SK-N-SH (cell line): ENCODE measurements at regions not wholly inside any gene's neighbourhood (a gene's known extent, or its start where the extent isn't known, plus 50 kb on each side); places are given as distances from the start of the nearest gene placed in this dataset.

Experiments used
- CTCF ChIA-PET: fragments of 300-600, 350-600 bp; formaldehyde crosslinking; extraction: SDS; loops from one replicate; lab custom pipeline; 2021; lab: Yijun Ruan, JAX
- POLR2A ChIA-PET: fragments of 350-600 bp; sonication (Branson Sonifier 250); formaldehyde crosslinking; extraction: SDS; loops from one replicate; lab custom pipeline; 2020; ENCODE audit warnings: antibody characterized with exemption, inconsistent platforms; lab: Yijun Ruan, JAX
- DNase-seq: peaks from one replicate; pipeline ENCODE4 v3.0.0; 2012
- H2AFZ ChIP-seq: fragments of 200-600 bp; sonication (generic); 2 replicates; pipeline ENCODE4 v1.8.1; 2016; ENCODE audit warnings: antibody characterized with exemption, mild to moderate bottlenecking, low read depth
- H3F3A ChIP-seq: fragments of 200-600 bp; sonication (generic); replicated peaks from 2 replicates; pipeline ENCODE3; 2016; ENCODE audit warnings: antibody characterized with exemption, mild to moderate bottlenecking; ENCODE audit not compliant: insufficient read depth
- H3K27ac ChIP-seq, 2 experiments: fragments of 200-500 bp in 1 of 2; fragments of 200-600 bp in 1 of 2; sonication (Bioruptor generic) in 1 of 2; sonication (generic), shearing (Covaris generic) in 1 of 2; 2 replicates each; pipeline versions ENCODE4 v1.5.1 to v1.6.1; 2014 to 2016; ENCODE audit warnings: low read depth in 2 of 2, inconsistent platforms in 1 of 2, low read length in 1 of 2, mild to moderate bottlenecking in 1 of 2, mixed read lengths in 1 of 2
- H3K27me3 ChIP-seq: fragments of 200-600 bp; sonication (generic), shearing (Covaris generic); 2 replicates; pipeline ENCODE4 v1.6.1; 2016; ENCODE audit warnings: mixed run types; ENCODE audit not compliant: insufficient read depth
- H3K36me3 ChIP-seq, 2 experiments: fragments of 200-500 bp in 1 of 2; fragments of 200-600 bp in 1 of 2; sonication (Bioruptor generic) in 1 of 2; sonication (generic) in 1 of 2; replicated peaks in 1 of 2; 2 replicates each; pipeline versions ENCODE3 to v1.5.1; 2014 to 2016; ENCODE audit warnings: low read length in 1 of 2, mild to moderate bottlenecking in 1 of 2; ENCODE audit not compliant: insufficient read depth in 2 of 2, control insufficient read depth in 1 of 2
- H3K4me1 ChIP-seq, 2 experiments: fragments of 200-500 bp in 1 of 2; fragments of 200-600 bp in 1 of 2; sonication (Bioruptor generic) in 1 of 2; sonication (generic), shearing (Covaris generic) in 1 of 2; 2 replicates each; pipeline versions ENCODE4 v1.5.1 to v1.6.1; 2014 to 2016; ENCODE audit warnings: low read depth in 1 of 2, low read length in 1 of 2, mixed run types in 1 of 2; ENCODE audit not compliant: insufficient read depth in 2 of 2, control insufficient read depth in 1 of 2
- H3K4me2 ChIP-seq: fragments of 200-600 bp; sonication (generic), shearing (Covaris generic); 2 replicates; pipeline ENCODE4 v1.6.1; 2017; ENCODE audit warnings: mixed run types
- H3K4me3 ChIP-seq, 2 experiments: fragments of 200-500 bp in 1 of 2; fragments of 200-600 bp in 1 of 2; sonication (Bioruptor generic) in 1 of 2; sonication (generic), shearing (Covaris generic) in 1 of 2; 2 replicates each; pipeline versions ENCODE4 v1.5.1 to v1.8.1; 2014 to 2016; ENCODE audit warnings: low read depth in 2 of 2, inconsistent platforms in 1 of 2, low read length in 1 of 2, mild to moderate bottlenecking in 1 of 2, mixed read lengths in 1 of 2, moderate library complexity in 1 of 2
- H3K79me2 ChIP-seq: fragments of 200-600 bp; sonication (generic); 2 replicates; pipeline ENCODE4 v1.8.1; 2017; ENCODE audit warnings: mild to moderate bottlenecking; ENCODE audit not compliant: insufficient read depth
- H3K9ac ChIP-seq: fragments of 200-600 bp; sonication (generic); 2 replicates; pipeline ENCODE4 v1.6.1; 2017; ENCODE audit warnings: mixed run types
- H3K9me2 ChIP-seq: fragments of 200-600 bp; sonication (generic); 2 replicates; pipeline ENCODE4 v1.6.1; 2017; ENCODE audit warnings: mixed run types
- H3K9me3 ChIP-seq: fragments of 200-600 bp; sonication (generic); 2 replicates; pipeline ENCODE4 v1.6.1; 2017; ENCODE audit warnings: mixed run types, mild to moderate bottlenecking, moderate library complexity
- H4K20me1 ChIP-seq: fragments of 200-600 bp; sonication (generic); 2 replicates; pipeline ENCODE4 v1.6.1; 2017; ENCODE audit warnings: mild to moderate bottlenecking, mixed run types; ENCODE audit not compliant: insufficient read depth
- ELF1 ChIP-seq: IDR thresholded peaks from 2 replicates; pipeline ENCODE4 v1.4.0; 2012
- EP300 ChIP-seq, 2 experiments: IDR thresholded peaks; 2 replicates each; pipeline versions ENCODE4 v1.4.0 to v1.6.1; 2012; ENCODE audit warnings: borderline replicate concordance in 1 of 2, low read depth in 1 of 2, low read length in 1 of 2
- EZH2phosphoT487 ChIP-seq: fragments of 200-600 bp; sonication (generic); IDR thresholded peaks from 2 replicates; pipeline ENCODE4 v1.6.1; 2017; ENCODE audit warnings: low read depth, mixed run types, mild to moderate bottlenecking, antibody characterized with exemption, moderate library complexity, borderline replicate concordance
- FOSL2 ChIP-seq: IDR thresholded peaks from 2 replicates; pipeline ENCODE4 v1.4.0; 2012; ENCODE audit warnings: low read depth, mild to moderate bottlenecking, moderate library complexity, borderline replicate concordance
- GABPA ChIP-seq: IDR thresholded peaks from 2 replicates; pipeline ENCODE4 v1.4.0; 2012; ENCODE audit warnings: low read depth, mild to moderate bottlenecking
- GATA2 ChIP-seq: sonication (generic); formaldehyde crosslinking; IDR thresholded peaks from 2 replicates; pipeline ENCODE4 v1.5.0; 2020; ENCODE audit warnings: mild to moderate bottlenecking, missing genetic modification reagents
- MEF2A ChIP-seq: IDR thresholded peaks from 2 replicates; pipeline ENCODE4 v1.4.0; 2012; ENCODE audit warnings: low read depth, borderline replicate concordance
- NFIC ChIP-seq: IDR thresholded peaks from 2 replicates; pipeline ENCODE4 v1.4.0; 2012; ENCODE audit warnings: borderline replicate concordance
- NRF1 ChIP-seq: IDR thresholded peaks from 2 replicates; pipeline ENCODE4 v1.6.1; 2012; ENCODE audit warnings: low read depth, mild to moderate bottlenecking, low read length
- PBX3 ChIP-seq: IDR thresholded peaks from 2 replicates; pipeline ENCODE4; 2012
- POLR2AphosphoS5 ChIP-seq: IDR thresholded peaks from 2 replicates; pipeline ENCODE4 v1.6.1; 2012; ENCODE audit warnings: low read depth, low read length
- RCOR1 ChIP-seq: fragments of 150-350 bp; IDR thresholded peaks from 2 replicates; pipeline ENCODE4 v1.6.1; 2017; ENCODE audit warnings: antibody characterized with exemption, low read length
- REST ChIP-seq: IDR thresholded peaks from 2 replicates; pipeline ENCODE4 v1.6.1; 2012; ENCODE audit warnings: mild to moderate bottlenecking, low read depth, low read length, moderate library complexity
- SMC3 ChIP-seq: IDR thresholded peaks from 2 replicates; pipeline ENCODE4 v1.6.1; 2012; ENCODE audit warnings: low read depth, low read length, improper control_type of control experiment
- USF1 ChIP-seq: IDR thresholded peaks from 2 replicates; pipeline ENCODE4 v1.4.0; 2012; ENCODE audit warnings: low read depth, borderline replicate concordance
- YY1 ChIP-seq: IDR thresholded peaks from 2 replicates; pipeline ENCODE4 v1.4.0; 2012; ENCODE audit warnings: low read depth, mild to moderate bottlenecking
- WGBS: methylation state at CpG from one replicate; pipeline ENCODE4 v1.1.6; 2017; ENCODE audit warnings: low lambda C conversion rate; 5-methylcytosine and 5-hydroxymethylcytosine counted together

GRCh38 chr9:118263949-118264348 lies 559.7 kb downstream of the TLR4 start:
- H3K9me3 ChIP-seq = no peaks in the 10 kb centered on the region
- no peak for DNase-seq
- no peaks in the 10 kb centered on the region for H4K20me1 ChIP-seq
- H3K27ac ChIP-seq = no peak overlapping the region
- no peaks in the 10 kb centered on the region for H3K79me2 ChIP-seq
- H3F3A ChIP-seq = no peaks in the 10 kb centered on the region
- no peak overlapping the region for H3K4me3 ChIP-seq
- no peaks in the 10 kb centered on the region for H3K9me2 ChIP-seq
- no peaks in the 10 kb centered on the region for H3K27me3 ChIP-seq
- CTCF ChIA-PET = interaction anchor here (1.2 kb wide), 1 partner anchor 13 kb away, joined by 3 read pairs; no protein-coding TSS in a partner anchor
- no peak overlapping the region for H3K9ac ChIP-seq
- H3K4me1 ChIP-seq = no peaks in the 10 kb centered on the region
- H2AFZ ChIP-seq = no peak overlapping the region
- no peak overlapping the region for H3K4me2 ChIP-seq
- H3K36me3 ChIP-seq = no peaks in the 10 kb centered on the region
- POLR2A ChIA-PET = no interaction called here
- TF ChIP-seq EZH2phosphoT487 (no peak), ELF1 (no peak), NFIC (no peak), SMC3 (no peak), EP300 (IDR thresholded peaks at IDR 0.05; ENCODE audit: borderline replicate concordance in 1 of 2, low read depth in 1 of 2, low read length in 1 of 2) (no peak), USF1 (no peak), YY1 (no peak), MEF2A (no peak)

- WGBS = 33% methylated on average over 6 of the region's 6 CpGs
- H3K9ac ChIP-seq = no peak overlapping the region
- ChIA-PET CTCF (no interaction called here), POLR2A (no interaction called here)
- H3K9me3 ChIP-seq = no peaks in the 10 kb centered on the region
- no peak overlapping the region for H3K27ac ChIP-seq
- H3K4me2 ChIP-seq = no peak overlapping the region
- DNase-seq = no peak
- no peaks in the 10 kb centered on the region for H3K79me2 ChIP-seq
- no peak overlapping the region for H3K4me3 ChIP-seq
- H3K36me3 ChIP-seq = no peaks in the 10 kb centered on the region
- TF ChIP-seq POLR2AphosphoS5 (no peak), GATA2 (CRISPR knock-in tag) (no peak), ELF1 (no peak), NRF1 (no peak), PBX3 (no peak), REST (no peak), RCOR1 (no peak), EZH2phosphoT487 (no peak), GABPA (no peak), FOSL2 (no peak)
- no peak overlapping the region for H2AFZ ChIP-seq
- H3K4me1 ChIP-seq = no peaks in the 10 kb centered on the region
- no peaks in the 10 kb centered on the region for H4K20me1 ChIP-seq
- no peaks in the 10 kb centered on the region for H3K9me2 ChIP-seq
- no peaks in the 10 kb centered on the region for H3F3A ChIP-seq
- no peaks in the 10 kb centered on the region for H3K27me3 ChIP-seq
These were observed 563.8 kb downstream of the TLR4 start for GRCh38 chr9:118268046-118268445.
